Umbilical cord (tissue), 1 donor: ENCODE measurements at regions not wholly inside any gene's neighbourhood (a gene's known extent, or its start where the extent isn't known, plus 50 kb on each side); places are given as distances from the start of the nearest gene placed in this dataset.
A peak's percentile ranks its signal among the peaks of the same experiment; 100 is the strongest.
"Not testable (repeated sequence)": the region's sequence is repeated elsewhere in the genome, so short reads cannot be mapped to it uniquely, and the experiment has no call there.

ENCODE experiments used
- DNase-seq: peaks from one replicate; pipeline ENCODE4 v3.0.0-alpha.2; 2015; ENCODE audit warnings: low spot score

DNA sequence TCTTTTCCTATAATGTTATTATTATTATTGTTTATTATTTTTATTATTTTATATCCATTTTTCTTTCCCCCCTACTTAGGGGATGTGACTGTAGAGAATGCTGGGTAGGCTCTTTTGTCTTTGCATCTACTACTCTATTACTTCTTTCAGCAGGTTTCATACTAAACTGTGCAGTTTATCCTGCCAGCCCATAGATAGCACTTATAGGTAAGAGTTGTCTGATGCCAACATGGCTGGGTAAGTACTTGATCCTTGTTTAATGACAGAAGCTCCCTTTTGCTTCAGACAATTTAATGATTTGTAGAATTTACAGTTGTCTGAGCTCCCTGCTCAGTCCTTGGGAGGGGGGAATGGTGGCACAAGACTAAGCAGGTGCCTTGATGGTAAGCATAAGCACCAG lies 262.9 kb upstream of the CDH2 start:
- no peak for DNase-seq

DNA sequence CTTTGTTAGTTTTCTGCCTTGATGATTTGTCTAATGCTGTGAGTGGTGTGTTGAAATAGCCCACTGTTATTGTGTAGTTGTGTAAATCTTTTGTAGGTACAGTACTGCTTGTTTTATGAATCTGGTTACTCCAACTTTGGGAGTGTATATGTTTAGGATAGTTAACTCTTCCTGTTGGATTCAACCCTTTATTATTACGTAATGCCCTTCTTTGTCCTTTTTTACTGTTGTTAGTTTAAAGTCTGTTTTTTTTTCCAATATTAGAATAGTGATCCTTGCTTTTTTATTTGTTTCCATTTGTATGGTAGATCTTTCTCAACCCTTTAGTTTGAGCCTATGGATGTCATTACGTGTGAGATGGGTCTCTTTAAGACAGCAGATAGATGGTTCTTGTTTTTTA lies 261.5 kb upstream of the CDH2 start:
- DNase-seq, result no peak

DNA sequence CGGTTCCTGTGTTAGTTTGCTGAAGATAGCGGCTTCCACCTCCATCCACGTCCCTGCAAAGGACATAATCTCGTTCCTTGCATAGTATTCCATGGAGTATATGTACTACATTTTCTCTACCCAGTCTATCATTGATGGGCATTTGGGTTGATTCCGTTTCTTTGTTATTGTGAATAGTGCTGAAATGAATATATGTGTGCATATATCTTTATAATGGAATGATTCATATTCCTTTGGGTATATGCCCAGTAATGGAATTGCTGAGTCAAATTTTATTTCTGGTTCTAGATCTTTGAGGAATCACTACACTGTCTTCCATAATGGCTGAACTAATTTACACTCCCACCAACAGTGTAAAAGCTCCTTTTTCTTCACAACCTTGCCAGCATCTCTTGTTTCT lies 255.4 kb upstream of the CDH2 start:
- no peak for DNase-seq

DNA sequence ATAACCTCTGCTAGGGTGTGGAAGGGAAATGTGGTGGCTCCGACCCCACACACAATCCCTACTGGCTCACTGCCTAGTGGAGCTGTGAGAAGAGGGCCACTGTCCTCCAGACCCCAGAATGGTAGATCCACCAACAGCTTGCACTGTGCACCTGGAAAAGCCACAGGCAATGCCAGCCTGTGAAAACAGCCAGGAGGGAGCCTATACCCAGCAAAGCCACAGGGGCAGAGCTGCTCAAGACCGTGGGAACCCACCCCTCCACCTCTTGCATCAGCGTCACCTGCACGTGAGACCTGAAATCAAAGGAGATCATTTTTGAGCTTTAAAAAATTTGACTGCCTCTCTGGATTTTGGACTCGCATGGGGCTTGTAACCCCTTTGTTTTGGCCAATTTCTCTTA lies 249.0 kb upstream of the CDH2 start:
- DNase-seq, result no peak

DNA sequence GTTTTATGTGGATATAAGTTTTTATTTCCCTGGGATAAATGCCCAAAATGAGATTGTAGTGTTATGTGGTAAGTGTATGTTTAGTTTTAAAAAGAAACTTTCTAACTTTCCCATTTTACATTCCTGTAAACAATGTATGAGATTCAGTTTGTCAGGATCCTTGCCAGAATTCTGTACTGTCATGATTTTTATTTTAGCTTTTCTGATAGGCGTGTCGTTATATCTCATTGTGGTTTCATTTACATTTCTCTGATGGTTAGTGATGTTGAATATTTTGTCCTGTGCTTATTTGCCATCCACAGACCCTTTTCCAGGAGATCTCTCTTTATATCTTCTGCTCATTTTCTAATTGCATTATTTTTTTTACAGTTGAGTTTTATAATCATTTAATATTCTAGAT lies 245.6 kb upstream of the CDH2 start:
- DNase-seq, result no peak

DNA sequence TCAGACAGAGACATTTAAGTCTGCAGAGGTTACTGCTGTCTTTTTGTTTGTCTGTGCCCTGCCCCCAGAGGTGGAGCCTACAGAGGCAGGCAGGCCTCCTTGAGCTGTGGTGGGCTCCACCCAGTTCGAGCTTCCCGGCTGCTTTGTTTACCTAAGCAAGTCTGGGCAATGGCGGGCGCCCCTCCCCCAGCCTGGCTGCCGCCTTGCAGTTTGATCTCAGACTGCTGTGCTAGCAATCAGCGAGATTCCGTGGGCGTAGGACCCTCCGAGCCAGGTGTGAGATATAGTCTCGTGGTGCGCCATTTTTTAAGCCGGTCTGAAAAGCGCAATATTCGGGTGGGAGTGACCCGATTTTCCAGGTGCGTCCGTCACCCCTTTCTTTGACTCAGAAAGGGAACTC lies 245.0 kb upstream of the CDH2 start:
- not testable (repeated sequence) for DNase-seq

DNA sequence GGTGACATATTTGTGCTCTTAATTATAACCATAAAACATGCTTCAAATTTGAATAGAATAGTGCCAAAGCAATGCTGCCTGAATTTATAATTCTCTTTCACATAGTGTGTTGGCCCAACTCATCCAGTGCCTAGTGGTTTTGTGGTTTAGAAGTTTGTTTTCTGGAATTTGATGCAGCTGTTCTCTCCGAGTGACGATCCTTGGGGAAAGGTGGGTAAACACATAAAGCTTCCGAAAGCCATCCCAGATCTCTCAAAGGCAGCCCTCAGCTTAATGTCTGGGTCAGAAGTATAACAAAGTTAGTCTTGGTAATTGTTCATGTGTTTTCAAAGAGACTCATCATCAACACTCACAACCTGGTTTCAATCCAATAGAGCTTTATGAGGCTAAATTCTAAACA lies 235.6 kb upstream of the CDH2 start:
- no peak for DNase-seq

DNA sequence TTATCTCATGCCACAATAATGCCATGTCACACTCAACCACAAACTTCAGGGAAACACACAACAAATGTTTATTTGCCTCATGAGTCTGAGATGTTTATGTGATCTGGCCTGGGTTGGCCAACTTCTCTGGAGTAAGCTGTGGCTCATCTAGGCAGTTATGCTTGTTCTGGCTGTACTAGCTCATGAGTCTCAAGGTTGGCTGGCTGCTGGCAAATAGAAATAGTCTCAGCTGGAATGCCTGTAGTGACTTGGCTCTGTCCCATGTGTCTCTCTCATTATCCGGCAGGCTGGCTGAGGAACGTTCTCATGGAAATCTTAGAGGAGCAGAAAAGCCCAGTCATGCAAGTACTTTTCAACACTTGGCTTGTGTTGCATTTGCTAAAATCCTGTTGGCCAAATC lies 234.9 kb upstream of the CDH2 start:
- no peak for DNase-seq

DNA sequence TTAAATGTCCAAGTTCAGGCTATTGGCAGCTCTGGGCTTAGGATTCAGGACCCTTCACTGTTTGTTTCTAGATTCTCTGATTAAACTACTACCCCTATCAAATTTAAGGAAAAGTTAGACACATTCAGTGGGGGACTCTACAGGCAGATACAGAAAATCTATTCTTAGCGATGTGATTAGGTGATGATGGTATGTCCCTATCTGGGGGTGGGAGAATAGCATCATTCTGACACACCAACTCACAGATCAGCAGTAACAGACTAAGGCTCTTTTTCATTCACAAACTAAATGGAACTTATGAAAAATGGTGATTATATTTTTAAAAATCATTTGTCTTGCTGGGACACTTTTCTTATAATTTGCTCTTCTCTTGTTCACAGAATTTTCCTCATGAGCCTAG lies 232.9 kb upstream of the CDH2 start:
- no peak for DNase-seq

DNA sequence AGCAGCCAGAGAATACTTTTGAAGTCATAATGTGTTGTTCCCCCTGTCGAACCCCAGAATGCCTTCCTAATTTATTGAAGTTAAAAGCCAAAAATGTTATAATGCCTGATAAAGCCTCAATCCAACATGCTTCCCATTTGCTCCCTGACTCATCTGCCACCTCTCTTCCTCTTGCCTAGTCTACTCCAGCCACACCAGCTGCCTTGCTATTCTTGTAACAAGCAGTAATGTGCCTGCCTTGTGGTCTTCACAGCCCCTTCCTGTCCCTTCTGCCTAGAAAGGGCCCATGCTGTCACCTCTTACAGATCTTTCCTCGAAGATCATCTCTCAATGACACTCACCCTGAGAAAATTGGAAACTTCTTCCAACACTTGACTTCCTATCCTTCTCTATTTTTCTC lies 231.6 kb upstream of the CDH2 start:
- DNase-seq, result no peak

DNA sequence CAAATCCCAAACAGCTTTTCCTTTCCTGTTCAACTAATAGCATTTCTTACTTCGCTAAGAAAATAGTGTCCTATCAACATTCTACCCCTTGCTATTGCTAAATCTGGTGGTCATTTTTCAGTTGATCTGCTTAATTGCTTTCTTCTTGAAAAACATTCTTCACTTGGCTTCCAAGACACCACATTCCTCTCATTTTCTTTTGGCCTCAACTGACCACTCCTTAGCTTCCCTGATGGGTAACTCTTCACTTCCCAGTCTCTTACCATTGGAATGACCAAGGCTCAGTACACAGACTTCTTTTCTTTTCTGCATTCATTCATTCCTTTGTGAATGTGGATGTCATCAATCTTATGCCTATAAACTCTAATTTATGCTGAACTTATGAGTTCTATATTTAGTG lies 230.8 kb upstream of the CDH2 start:
- DNase-seq, result no peak

DNA sequence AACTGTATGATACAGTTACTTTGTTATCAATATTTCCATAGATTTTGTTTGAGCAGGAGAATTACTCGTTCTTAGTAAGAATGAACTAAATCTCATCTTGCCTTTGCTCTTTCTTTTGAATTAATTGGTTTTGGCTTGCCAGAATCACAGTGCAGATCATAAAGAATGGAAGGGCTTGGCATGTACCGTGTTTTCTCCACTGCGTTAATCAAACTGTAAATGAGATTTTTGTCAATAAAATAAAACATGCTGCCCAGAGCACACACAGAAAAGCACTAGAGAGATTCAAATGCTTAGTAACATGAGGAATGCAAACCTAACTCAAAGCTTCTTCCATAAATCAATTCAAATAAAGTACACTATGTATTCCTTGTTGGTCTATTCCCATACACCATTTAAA lies 229.6 kb upstream of the CDH2 start:
- peak; percentile 19 for DNase-seq

DNA sequence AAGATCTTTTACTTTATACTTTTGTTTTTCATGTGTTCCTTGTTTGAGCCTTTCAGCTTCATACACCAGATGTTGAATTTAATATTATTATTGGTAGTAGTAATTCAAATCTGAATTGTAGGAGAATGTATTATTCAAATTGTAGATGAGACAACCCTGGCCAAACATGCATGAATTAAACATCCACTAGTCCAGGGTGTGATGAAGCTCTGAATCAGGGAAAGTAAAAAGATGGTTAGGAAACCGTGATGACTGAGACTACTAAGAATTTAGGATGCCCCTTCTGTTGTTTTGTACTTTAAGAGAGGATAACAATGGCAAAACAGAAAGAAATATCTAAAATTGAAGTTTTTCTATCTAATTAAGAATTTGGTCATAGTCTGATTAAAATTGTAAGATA lies 227.8 kb upstream of the CDH2 start:
- DNase-seq, result no peak

DNA sequence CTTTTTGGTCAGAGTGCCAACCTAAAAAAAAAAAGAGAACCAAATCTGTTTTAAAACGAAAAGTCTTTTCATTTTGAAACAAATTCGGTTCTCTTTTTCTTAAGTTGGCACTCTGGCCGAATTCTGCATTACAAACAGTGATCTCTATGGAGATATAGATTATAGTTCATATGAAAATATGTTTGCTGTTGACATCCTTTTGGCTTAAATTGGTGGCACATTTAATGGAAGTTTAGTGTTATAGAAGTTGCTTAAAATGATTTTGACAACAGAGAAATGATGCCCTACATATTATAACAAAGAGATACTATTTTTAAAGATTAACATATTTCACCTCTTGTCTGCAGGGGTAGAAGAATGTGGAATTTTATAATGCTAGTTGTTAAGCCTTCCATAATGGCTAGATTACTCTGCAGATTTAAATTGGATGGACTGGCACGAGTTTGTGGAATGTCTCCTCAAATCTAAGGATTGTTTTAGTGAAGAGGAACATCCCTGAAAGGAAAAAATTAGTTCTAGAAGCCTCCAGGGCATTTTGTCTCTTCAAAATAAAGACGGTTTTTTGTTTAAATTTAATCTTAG lies 222.9 kb upstream of the CDH2 start:
- no peak for DNase-seq

DNA sequence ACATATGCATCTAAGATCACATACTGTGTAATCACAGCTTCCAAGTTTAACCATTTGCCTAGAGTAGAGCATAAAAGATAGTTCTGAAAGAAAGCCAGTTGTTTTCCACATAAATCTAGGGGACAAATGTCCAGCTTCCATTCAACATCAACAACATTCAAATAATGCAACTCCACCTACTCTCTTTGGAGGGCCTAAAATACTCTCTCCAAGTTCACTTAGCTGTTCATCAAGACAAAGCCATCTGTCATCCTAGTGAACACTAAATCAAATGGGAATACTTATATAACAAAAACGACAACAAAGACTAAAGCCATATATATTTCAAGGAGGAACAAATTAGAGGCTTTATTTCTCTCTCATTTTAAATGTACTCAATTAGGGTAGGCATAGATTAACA lies 221.5 kb upstream of the CDH2 start:
- DNase-seq, result no peak

DNA sequence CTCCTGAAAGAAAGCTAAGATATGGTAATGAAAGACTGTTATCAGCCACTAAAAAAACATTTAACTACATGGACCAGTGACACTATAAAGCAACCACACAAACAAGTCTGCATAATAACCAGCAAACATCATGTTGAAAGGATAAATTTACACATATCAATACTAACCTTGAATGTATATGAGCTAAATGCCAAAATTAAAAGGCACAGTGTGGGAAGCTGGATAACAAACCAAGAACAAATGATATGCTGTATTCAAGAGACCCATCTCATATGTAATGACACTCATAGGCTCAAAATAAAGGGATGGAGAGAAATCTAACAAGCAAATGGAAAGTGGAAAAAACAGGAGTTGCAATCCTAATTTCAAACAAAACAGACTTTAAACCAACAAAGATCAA lies 213.1 kb upstream of the CDH2 start:
- DNase-seq, result no peak

DNA sequence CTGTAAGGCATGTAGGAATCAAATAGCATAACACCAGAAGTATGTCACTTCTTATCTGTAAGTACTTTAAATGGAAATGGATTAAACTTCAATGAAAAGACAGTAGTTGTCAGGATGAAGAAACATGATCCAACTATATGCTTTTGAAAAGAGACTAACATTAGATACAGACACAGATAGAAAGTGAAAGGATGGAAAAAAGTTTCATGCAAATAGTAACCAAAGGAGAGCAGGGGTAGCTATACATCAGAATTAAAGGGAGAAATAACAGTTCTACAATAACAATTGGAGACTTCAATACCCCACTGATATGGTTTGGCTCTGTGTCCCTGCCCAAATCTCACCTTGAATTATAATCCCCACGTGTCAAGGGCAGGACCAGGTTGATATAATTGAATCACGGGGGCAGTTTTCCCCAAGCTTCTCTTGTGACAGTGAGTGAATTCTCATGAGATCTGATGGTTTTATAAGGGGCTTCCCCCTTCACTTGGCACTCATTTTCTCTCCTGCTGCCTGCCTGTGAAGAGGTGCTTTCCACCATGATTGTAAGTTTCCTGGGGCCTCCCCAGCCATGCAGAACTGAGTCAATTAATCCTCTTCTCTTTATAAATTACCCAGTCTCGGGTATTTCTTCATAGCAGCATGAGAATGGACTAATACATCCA lies 205.4 kb upstream of the CDH2 start:
- DNase-seq, result no peak

DNA sequence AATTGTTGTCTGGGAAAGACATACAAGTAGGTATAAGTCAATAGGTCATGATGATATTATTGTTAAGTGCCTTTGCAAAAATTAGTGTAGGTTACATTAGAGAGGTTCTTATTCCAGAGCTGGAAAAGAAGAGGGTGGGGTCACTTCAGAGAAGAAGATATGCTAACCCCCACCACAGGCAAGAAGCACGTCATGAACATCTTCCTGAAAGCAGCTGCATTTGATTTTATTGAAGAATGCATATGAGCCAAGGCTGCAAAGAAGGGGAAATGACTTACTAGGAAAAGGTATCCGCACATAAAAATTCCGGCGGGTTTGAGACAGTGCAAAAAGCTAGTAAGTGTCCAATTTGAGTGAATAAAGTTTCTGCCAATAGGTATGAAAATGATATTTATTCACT lies 195.3 kb upstream of the CDH2 start:
- DNase-seq, result no peak

DNA sequence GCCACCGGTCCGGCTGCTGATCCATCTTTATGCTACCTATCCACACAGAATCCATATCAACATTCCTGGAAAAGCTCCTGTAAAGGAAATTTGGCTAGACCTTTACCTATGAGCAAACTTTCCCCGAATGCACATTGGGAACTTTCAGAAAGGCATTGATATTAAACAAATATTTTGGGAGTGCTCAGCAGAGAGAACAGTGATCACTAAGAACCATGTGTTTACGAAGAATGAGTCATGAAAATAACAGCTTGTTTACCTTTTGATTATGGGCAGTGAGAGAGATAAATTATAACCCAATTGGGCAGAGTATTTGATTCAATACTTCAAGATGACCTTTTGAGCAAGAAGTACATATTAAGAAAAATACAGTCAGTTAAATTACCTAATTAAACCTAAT lies 189.7 kb upstream of the CDH2 start:
- no peak for DNase-seq

DNA sequence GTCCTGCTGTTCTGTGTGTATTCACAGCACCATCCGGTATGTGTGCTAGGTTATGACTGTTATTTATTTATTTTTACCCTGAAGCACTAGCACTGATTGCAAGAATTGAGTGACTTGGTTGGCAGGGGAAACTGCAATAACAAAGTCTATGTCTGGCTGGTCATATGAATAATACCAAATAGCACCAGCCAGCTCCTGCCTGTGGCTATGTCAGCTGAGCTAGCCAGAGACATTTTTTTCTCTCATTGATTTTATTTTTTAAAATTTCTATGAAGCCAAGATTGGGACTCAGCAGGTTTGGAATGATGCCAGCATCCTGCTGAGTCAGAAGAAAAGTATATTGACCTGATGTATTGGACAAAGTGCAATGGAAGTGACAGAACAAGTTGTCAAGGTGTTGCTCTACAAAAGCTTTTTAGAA lies 188.5 kb upstream of the CDH2 start:
- DNase-seq, result no peak

DNA sequence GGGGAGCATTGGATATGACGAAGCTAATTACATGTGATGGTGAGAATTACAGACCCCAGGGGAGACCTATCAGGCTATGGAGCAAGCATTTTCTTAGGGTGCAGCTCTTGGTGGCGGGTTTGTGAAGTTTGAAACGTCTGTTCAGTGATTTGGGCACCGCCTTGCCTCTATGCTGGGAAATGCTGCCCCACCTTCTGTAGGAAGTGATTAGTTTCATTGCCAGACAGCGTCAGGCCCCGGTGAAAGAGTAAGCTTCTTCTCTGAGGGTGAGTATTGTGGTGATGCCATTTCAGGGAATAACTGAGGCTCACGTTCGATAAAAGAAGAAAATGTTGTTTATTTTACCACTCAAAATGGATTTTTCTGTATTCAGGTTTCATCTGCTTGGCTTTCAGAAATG lies 186.2 kb upstream of the CDH2 start:
- DNase-seq, result no peak

DNA sequence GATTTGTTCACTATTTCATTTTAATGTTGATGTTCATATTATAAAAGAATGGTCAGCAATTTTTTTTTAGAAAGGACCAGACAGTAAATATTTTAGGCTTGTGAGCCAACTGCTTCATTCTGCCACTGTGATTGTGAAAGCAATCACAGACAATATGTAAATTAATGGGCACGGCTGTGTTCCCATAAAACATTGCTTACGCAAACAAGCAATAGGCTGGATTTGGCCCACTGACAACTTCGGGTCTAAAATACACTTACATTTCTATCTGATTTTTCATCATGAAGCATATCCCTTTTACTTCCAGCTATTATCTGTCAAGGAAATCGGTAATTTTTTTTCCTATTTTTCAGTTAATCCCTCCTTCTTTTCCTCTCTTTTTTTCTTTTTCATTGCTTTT lies 182.2 kb upstream of the CDH2 start:
- DNase-seq, result no peak

DNA sequence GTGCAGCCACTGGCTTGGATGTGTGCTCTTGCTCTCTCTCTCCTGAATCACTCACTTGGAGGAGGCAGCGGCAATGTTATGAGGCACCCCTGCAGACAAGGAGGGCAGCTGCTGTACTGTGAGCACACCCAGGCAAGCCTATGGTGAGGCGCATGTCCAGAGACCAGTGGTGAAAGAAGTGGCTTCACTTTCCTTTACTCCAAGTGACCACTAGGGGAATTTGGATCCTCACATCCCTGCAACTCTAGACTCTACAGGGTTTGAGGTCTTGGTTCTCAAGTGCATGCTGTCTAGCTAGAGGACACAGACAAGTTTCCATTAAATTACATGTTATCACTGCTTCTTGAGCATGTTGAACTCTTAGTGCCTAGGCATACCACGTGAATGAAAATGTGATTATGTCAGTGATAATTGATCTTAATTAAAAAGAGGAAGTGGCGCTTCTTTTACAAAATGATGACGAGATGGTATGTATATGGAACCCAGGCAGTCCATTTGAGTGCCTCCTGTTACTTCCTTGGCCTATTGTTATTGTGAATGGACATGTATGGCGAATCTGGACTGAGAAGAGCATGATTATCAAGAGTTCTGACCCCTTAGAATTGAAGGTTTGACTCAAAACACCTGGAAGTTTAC lies 181.0 kb upstream of the CDH2 start:
- no peak for DNase-seq

DNA sequence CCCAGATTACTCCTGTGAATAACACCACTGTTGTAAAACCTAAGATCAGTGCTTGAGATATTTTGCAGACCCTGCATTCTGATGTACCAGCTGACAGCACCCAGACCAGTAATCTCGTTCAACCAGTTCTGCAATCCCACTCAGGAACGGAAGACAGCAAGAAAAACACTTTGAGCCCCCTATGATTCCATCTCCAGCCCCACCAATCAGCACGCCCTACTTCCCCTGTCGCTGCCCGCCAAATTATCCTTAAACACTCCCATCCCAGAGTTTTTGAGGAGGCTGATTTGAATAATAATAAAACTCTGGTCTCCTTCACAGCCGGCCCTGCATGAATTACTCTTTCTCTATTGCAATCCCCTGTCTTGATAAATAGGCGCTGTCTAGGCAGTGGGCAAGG lies 173.9 kb upstream of the CDH2 start:
- DNase-seq, result peak; percentile 50
